ENCODE measurements at regions not wholly inside any gene's neighbourhood (a gene's known extent, or its start where the extent isn't known, plus 50 kb on each side); places are given as distances from the start of the nearest gene placed in this dataset.

DNA sequence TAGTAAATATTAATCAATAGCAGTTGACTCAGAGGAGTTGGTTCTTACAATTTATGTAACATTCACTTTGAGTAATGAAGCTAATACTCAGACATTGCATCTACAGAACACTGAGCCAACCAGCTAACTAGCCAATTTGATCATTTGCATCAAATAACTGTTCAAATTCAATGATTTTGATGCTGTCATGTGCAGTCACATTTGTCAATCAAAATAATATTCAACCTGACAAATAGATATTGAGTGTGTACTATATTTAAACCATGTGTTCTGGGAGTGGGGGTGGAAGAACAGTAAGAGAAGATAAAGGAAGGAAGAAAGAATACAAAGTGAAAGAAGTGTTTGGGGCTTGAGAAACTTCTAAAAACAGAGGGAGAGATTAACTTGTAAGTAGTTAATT lies 277.2 kb upstream of the ARHGEF26 start:
- Histone ChIP-seq H3K36me3 (ENCODE audit: insufficient read depth, low read length) (no peaks in the 10 kb centered on the region), H3K9me3 (ENCODE audit: insufficient read depth, low read length, severe bottlenecking) (no peaks in the 10 kb centered on the region), H3K4me2 (ENCODE audit: insufficient read depth, low read length) (no peak overlapping the region), H2AFZ (ENCODE audit: low read depth, low read length) (no peak overlapping the region), H4K20me1 (ENCODE audit: insufficient read depth, low read length) (no peaks in the 10 kb centered on the region), H3K4me3 (ENCODE audit: low read depth in 1 of 2, low read length in 2 of 2) (no peak overlapping the region), H3K4me1 (ENCODE audit: insufficient read depth, low read length) (no peaks in the 10 kb centered on the region), H3K27ac (ENCODE audit: low read length) (no peak overlapping the region), H3K79me2 (ENCODE audit: insufficient read depth, low read length) (no peaks in the 10 kb centered on the region), H3K27me3 (ENCODE audit: insufficient read depth, low read length, poor library complexity) (no peaks in the 10 kb centered on the region), H3K9ac (ENCODE audit: low read depth, low read length) (no peak overlapping the region)
- ATAC-seq (ENCODE audit: insufficient read depth, low read depth) (no peak), DNase-seq (no peak)
- TF ChIP-seq CTCF (IDR thresholded peaks at IDR 0.05; ENCODE audit: borderline replicate concordance, extremely low read depth, low read length, poor library complexity, severe bottlenecking) (no peak), EZH2 (IDR thresholded peaks at IDR 0.05; ENCODE audit: borderline replicate concordance, low read depth, low read length, severe bottlenecking) (no peak)

DNA sequence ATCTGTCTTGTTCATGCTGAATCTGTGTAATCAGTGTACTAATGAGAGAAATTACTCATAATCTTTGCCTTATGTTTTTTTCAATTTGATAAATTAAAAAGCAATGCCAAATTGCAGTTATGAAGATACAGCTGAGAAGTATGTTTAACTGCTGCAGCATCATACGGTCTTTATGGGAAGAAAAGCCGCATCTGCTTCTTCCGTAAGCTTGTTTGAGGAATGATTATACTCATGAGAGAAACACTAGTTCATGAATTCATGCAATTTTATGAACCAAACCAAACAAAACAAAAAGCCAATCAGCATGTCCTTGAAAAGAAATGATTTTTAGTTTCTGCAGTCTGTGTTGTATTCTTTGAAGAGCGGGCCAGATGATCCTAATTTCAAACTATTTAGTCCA lies 275.9 kb upstream of the ARHGEF26 start:
- DNase-seq (no peak), ATAC-seq (ENCODE audit: insufficient read depth, low read depth) (no peak)
- H3K36me3 ChIP-seq (ENCODE audit: insufficient read depth, low read length): no peaks in the 10 kb centered on the region
- no peaks in the 10 kb centered on the region for H3K4me1 ChIP-seq (ENCODE audit: insufficient read depth, low read length)
- no peak overlapping the region for H3K4me2 ChIP-seq (ENCODE audit: insufficient read depth, low read length)
- no peaks in the 10 kb centered on the region for H4K20me1 ChIP-seq (ENCODE audit: insufficient read depth, low read length)
- no peak overlapping the region for H3K27ac ChIP-seq (ENCODE audit: low read length)
- no peak overlapping the region for H2AFZ ChIP-seq (ENCODE audit: low read depth, low read length)
- no peak overlapping the region for H3K9ac ChIP-seq (ENCODE audit: low read depth, low read length)
- no peaks in the 10 kb centered on the region for H3K79me2 ChIP-seq (ENCODE audit: insufficient read depth, low read length)
- H3K4me3 ChIP-seq (ENCODE audit: low read depth in 1 of 2, low read length in 2 of 2): no peak overlapping the region
- TF ChIP-seq CTCF (IDR thresholded peaks at IDR 0.05; ENCODE audit: borderline replicate concordance, extremely low read depth, low read length, poor library complexity, severe bottlenecking) (no peak), EZH2 (IDR thresholded peaks at IDR 0.05; ENCODE audit: borderline replicate concordance, low read depth, low read length, severe bottlenecking) (no peak)
- H3K27me3 ChIP-seq (ENCODE audit: insufficient read depth, low read length, poor library complexity): no peaks in the 10 kb centered on the region
- H3K9me3 ChIP-seq (ENCODE audit: insufficient read depth, low read length, severe bottlenecking): no peaks in the 10 kb centered on the region

GRCh38 chr3:153848702-153849101 lies 272.5 kb upstream of the ARHGEF26 start:
- DNase-seq (no peak), ATAC-seq (ENCODE audit: insufficient read depth, low read depth) (no peak)
- Histone ChIP-seq H3K27ac (ENCODE audit: low read length) (no peak overlapping the region), H3K27me3 (ENCODE audit: insufficient read depth, low read length, poor library complexity) (no peaks in the 10 kb centered on the region), H4K20me1 (ENCODE audit: insufficient read depth, low read length) (no peaks in the 10 kb centered on the region), H3K4me3 (ENCODE audit: low read depth in 1 of 2, low read length in 2 of 2) (no peak overlapping the region), H2AFZ (ENCODE audit: low read depth, low read length) (no peak overlapping the region), H3K9ac (ENCODE audit: low read depth, low read length) (no peak overlapping the region), H3K4me2 (ENCODE audit: insufficient read depth, low read length) (no peak overlapping the region), H3K36me3 (ENCODE audit: insufficient read depth, low read length) (no peaks in the 10 kb centered on the region), H3K79me2 (ENCODE audit: insufficient read depth, low read length) (no peaks in the 10 kb centered on the region), H3K9me3 (ENCODE audit: insufficient read depth, low read length, severe bottlenecking) (no peaks in the 10 kb centered on the region), H3K4me1 (ENCODE audit: insufficient read depth, low read length) (no peaks in the 10 kb centered on the region)
- TF ChIP-seq CTCF (IDR thresholded peaks at IDR 0.05; ENCODE audit: borderline replicate concordance, extremely low read depth, low read length, poor library complexity, severe bottlenecking) (no peak), EZH2 (IDR thresholded peaks at IDR 0.05; ENCODE audit: borderline replicate concordance, low read depth, low read length, severe bottlenecking) (no peak)

- H3K27ac ChIP-seq (ENCODE audit: low read length): no peak overlapping the region
- H3K4me1 ChIP-seq (ENCODE audit: insufficient read depth, low read length): no peaks in the 10 kb centered on the region
- TF ChIP-seq EZH2 (IDR thresholded peaks at IDR 0.05; ENCODE audit: borderline replicate concordance, low read depth, low read length, severe bottlenecking): no peak
- TF ChIP-seq CTCF (IDR thresholded peaks at IDR 0.05; ENCODE audit: borderline replicate concordance, extremely low read depth, low read length, poor library complexity, severe bottlenecking): no peak
- no peaks in the 10 kb centered on the region for H3K9me3 ChIP-seq (ENCODE audit: insufficient read depth, low read length, severe bottlenecking)
- H3K79me2 ChIP-seq (ENCODE audit: insufficient read depth, low read length): no peaks in the 10 kb centered on the region
- no peaks in the 10 kb centered on the region for H3K27me3 ChIP-seq (ENCODE audit: insufficient read depth, low read length, poor library complexity)
- DNase-seq (no peak), ATAC-seq (ENCODE audit: insufficient read depth, low read depth) (no peak)
- H3K4me2 ChIP-seq (ENCODE audit: insufficient read depth, low read length): no peak overlapping the region
- H4K20me1 ChIP-seq (ENCODE audit: insufficient read depth, low read length): no peaks in the 10 kb centered on the region
- no peak overlapping the region for H3K4me3 ChIP-seq (ENCODE audit: low read depth in 1 of 2, low read length in 2 of 2)
- no peak overlapping the region for H2AFZ ChIP-seq (ENCODE audit: low read depth, low read length)
- H3K36me3 ChIP-seq (ENCODE audit: insufficient read depth, low read length): no peaks in the 10 kb centered on the region
- no peak overlapping the region for H3K9ac ChIP-seq (ENCODE audit: low read depth, low read length)
Observed at GRCh38 chr3:153852355-153852754, 268.8 kb upstream of the ARHGEF26 start.
